ENCODE measurements at regions not wholly inside any gene's neighbourhood (a gene's known extent, or its start where the extent isn't known, plus 50 kb on each side); places are given as distances from the start of the nearest gene placed in this dataset.
"Not testable (repeated sequence)": the region's sequence is repeated elsewhere in the genome, so short reads cannot be mapped to it uniquely, and the experiment has no call there.

GRCh38 chr2:207438414-207439126 is 91.2 kb upstream of the CREB1 start:
- Histone ChIP-seq H3K27ac (no peak overlapping the region), H3K4me3 (no peak overlapping the region), H3K4me1 (ENCODE audit: control insufficient read depth in 1 of 2, low read depth in 2 of 2) (peaks cover 4 to 6% of the 10 kb centered on the region in 2 donors), H3K27me3 (replicated peaks; ENCODE audit: insufficient read depth) (no peaks in the 10 kb centered on the region), H3K9me3 (no peaks in the 10 kb centered on the region), H3K36me3 (no peaks in the 10 kb centered on the region)
- no peak for DNase-seq (ENCODE audit: low spot score)
- no peak for ATAC-seq (ENCODE audit: insufficient number of reproducible peaks, low FRiP score, low read depth)
- TF ChIP-seq CTCF (IDR thresholded peaks at IDR 0.05), result no peak

- H3K27ac ChIP-seq; ATAC-seq (ENCODE audit: insufficient number of reproducible peaks, low FRiP score, low read depth); H3K4me1 ChIP-seq (ENCODE audit: control insufficient read depth in 1 of 2, low read depth in 2 of 2); H3K4me3 ChIP-seq; H3K36me3 ChIP-seq; H3K27me3 ChIP-seq (replicated peaks; ENCODE audit: insufficient read depth); DNase-seq (ENCODE audit: low spot score); H3K9me3 ChIP-seq: not testable (repeated sequence)
Measured at GRCh38 chr2:207439881-207440280, 89.9 kb upstream of the CREB1 start.

GRCh38 chr2:207444756-207445155 is 85.0 kb upstream of the CREB1 start:
- Histone ChIP-seq H3K36me3 (no peaks in the 10 kb centered on the region), H3K9me3 (no peaks in the 10 kb centered on the region), H3K27ac (no peak overlapping the region), H3K27me3 (replicated peaks; ENCODE audit: insufficient read depth) (no peaks in the 10 kb centered on the region), H3K4me3 (no peak overlapping the region), H3K4me1 (ENCODE audit: control insufficient read depth in 1 of 2, low read depth in 2 of 2) (no peaks in the 10 kb centered on the region)
- no peak for ATAC-seq (ENCODE audit: insufficient number of reproducible peaks, low FRiP score, low read depth)
- TF ChIP-seq CTCF (IDR thresholded peaks at IDR 0.05), result no peak
- no peak for DNase-seq (ENCODE audit: low spot score)

GRCh38 chr2:207446653-207447052 is 83.1 kb upstream of the CREB1 start:
- no peak for ATAC-seq (ENCODE audit: insufficient number of reproducible peaks, low FRiP score, low read depth)
- Histone ChIP-seq H3K4me3 (no peak overlapping the region), H3K27me3 (replicated peaks; ENCODE audit: insufficient read depth) (no peaks in the 10 kb centered on the region), H3K4me1 (ENCODE audit: control insufficient read depth in 1 of 2, low read depth in 2 of 2) (no peaks in the 10 kb centered on the region), H3K9me3 (no peaks in the 10 kb centered on the region), H3K36me3 (no peaks in the 10 kb centered on the region), H3K27ac (no peak overlapping the region)
- no peak for TF ChIP-seq CTCF (IDR thresholded peaks at IDR 0.05)
- DNase-seq (ENCODE audit: low spot score), result no peak

GRCh38 chr2:207448006-207448405 is 81.8 kb upstream of the CREB1 start:
- no peak for TF ChIP-seq CTCF (IDR thresholded peaks at IDR 0.05)
- no peak for ATAC-seq (ENCODE audit: insufficient number of reproducible peaks, low FRiP score, low read depth)
- no peaks in the 10 kb centered on the region for H3K36me3 ChIP-seq
- no peaks in the 10 kb centered on the region for H3K27me3 ChIP-seq (replicated peaks; ENCODE audit: insufficient read depth)
- H3K4me1 ChIP-seq (ENCODE audit: control insufficient read depth in 1 of 2, low read depth in 2 of 2), result no peaks in the 10 kb centered on the region
- H3K27ac ChIP-seq, result no peak overlapping the region
- DNase-seq (ENCODE audit: low spot score), result no peak
- no peaks in the 10 kb centered on the region for H3K9me3 ChIP-seq
- no peak overlapping the region for H3K4me3 ChIP-seq

- TF ChIP-seq CTCF (IDR thresholded peaks at IDR 0.05), result no peak
- Histone ChIP-seq H3K4me1 (ENCODE audit: control insufficient read depth in 1 of 2, low read depth in 2 of 2) (no peaks in the 10 kb centered on the region), H3K9me3 (no peaks in the 10 kb centered on the region), H3K36me3 (no peaks in the 10 kb centered on the region), H3K4me3 (no peak overlapping the region), H3K27me3 (replicated peaks; ENCODE audit: insufficient read depth) (no peaks in the 10 kb centered on the region), H3K27ac (no peak overlapping the region)
- DNase-seq (ENCODE audit: low spot score), result no peak
- ATAC-seq (ENCODE audit: insufficient number of reproducible peaks, low FRiP score, low read depth), result no peak
Measured at GRCh38 chr2:207449642-207450165, 80.1 kb upstream of the CREB1 start.

All from thoracic aorta (tissue), 2 donors.